Astrocyte (in vitro differentiated cells and primary cell): ENCODE measurements at regions not wholly inside any gene's neighbourhood (a gene's known extent, or its start where the extent isn't known, plus 50 kb on each side); places are given as distances from the start of the nearest gene placed in this dataset.

Experiments
- CTCF ChIP-seq: IDR thresholded peaks from 2 replicates; pipeline ENCODE4 v1.5.1; 2011; ENCODE audit warnings: low read depth, mild to moderate bottlenecking, inconsistent platforms, low read length, moderate library complexity; ENCODE audit not compliant: insufficient read depth
- EZH2 ChIP-seq: IDR thresholded peaks from 2 replicates; pipeline ENCODE4 v1.6.1; 2012; ENCODE audit warnings: mild to moderate bottlenecking, low read length, inconsistent platforms; ENCODE audit not compliant: insufficient read depth

DNA sequence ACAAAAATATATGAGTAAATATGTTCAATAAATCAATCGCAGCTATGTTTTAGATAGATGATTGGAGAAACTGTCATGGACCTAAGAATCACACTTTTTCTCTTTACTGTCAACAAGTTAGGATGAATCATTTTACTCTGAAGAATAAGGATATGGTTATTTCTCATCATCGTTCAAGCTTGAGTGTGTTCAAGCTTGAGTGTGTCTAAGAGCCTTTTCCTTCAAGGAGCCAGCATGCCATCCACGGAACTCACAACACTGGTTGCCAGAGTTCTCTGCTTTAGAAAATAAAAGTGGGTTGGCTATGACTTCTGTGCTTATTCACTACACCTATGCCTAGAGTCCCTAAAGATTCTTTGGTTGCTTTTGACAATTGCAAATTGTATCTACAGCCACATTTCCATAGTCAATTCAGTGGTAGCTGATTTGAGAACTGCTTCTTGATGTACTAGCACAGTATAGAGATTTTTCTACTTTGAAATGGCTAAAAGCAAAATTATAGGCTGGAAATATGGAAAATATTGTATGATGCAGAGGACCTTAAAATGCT lies 58.1 kb upstream of the SCEL start:
- no peak for TF ChIP-seq CTCF
- TF ChIP-seq EZH2, result no peak
